ENCODE measurements at regions not wholly inside any gene's neighbourhood (a gene's known extent, or its start where the extent isn't known, plus 50 kb on each side); places are given as distances from the start of the nearest gene placed in this dataset.

DNA sequence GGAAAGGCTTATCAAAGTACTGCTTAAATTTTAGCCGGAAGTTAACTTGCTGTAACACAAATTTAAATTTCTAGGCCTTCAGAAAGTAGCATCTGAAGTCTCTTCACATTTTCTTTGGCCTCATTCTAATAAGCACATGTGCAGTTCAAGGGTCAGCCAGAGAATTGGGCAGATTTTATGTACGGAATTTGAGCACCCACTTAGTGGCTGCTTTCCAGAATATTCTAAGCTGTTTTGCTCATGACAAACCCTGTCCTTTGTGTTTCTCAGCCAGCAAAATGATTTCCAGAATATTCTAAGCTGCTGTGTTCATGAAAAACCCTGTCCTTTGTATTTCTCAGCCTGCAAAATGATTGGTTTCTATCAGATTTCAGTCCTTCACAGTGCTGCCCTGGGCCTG is 225.0 kb upstream of the DOK6 start:
- TF ChIP-seq, protein P1, sequence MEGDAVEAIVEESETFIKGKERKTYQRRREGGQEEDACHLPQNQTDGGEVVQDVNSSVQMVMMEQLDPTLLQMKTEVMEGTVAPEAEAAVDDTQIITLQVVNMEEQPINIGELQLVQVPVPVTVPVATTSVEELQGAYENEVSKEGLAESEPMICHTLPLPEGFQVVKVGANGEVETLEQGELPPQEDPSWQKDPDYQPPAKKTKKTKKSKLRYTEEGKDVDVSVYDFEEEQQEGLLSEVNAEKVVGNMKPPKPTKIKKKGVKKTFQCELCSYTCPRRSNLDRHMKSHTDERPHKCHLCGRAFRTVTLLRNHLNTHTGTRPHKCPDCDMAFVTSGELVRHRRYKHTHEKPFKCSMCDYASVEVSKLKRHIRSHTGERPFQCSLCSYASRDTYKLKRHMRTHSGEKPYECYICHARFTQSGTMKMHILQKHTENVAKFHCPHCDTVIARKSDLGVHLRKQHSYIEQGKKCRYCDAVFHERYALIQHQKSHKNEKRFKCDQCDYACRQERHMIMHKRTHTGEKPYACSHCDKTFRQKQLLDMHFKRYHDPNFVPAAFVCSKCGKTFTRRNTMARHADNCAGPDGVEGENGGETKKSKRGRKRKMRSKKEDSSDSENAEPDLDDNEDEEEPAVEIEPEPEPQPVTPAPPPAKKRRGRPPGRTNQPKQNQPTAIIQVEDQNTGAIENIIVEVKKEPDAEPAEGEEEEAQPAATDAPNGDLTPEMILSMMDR (IDR thresholded peaks at IDR 0.05; ENCODE audit: control insufficient read depth, extremely low read depth, insufficient read depth), result no peak
- no peak for DNase-seq (ENCODE audit: low read depth)
- H3K4me3 ChIP-seq (ENCODE audit: low read depth, low read length), result no peak overlapping the region

DNA sequence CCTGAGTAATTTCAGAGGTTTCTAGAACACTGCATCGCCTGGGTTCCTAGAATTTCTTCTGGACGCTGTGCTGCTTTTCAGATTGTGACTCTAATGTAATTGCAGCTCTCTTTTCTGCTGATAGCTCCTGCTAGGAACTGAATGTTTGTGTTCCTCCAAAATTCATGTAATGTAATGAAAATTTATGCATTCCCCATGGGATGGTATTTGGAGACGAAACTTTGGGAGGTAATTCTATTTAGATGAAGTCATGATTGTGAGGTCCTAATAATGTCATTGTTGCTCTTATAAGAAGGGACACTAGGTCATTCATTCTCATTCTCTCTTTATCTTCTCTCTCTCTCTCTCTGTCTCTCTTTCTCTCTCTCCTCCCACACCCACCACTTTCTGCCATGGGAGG is 223.9 kb upstream of the DOK6 start:
- H3K4me3 ChIP-seq (ENCODE audit: low read depth, low read length), result no peak overlapping the region
- DNase-seq (ENCODE audit: low read depth), result no peak
- TF ChIP-seq, protein P1 (IDR thresholded peaks at IDR 0.05; ENCODE audit: control insufficient read depth, extremely low read depth, insufficient read depth), result no peak

DNA sequence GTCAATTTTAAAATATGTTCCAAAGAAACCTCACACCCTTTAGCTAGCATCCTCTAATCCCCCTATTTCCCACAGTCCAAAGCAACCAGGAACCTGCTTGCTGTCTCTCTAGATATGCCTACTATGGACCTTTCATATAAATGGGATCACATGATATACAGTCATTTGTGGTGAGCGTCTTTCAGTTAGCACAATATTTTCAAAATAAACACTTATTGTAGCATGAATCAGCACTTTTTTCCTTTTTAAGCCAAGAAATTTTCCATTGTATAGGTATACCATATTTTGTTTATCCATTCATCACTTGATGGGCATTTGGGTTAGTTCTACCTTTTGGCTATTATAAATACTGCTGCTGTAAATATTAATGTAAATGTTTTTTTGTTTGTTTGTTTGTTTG is 223.0 kb upstream of the DOK6 start:
- no peak for DNase-seq (ENCODE audit: low read depth)
- TF ChIP-seq, protein P1 (IDR thresholded peaks at IDR 0.05; ENCODE audit: control insufficient read depth, extremely low read depth, insufficient read depth), result no peak
- no peak overlapping the region for H3K4me3 ChIP-seq (ENCODE audit: low read depth, low read length)

DNA sequence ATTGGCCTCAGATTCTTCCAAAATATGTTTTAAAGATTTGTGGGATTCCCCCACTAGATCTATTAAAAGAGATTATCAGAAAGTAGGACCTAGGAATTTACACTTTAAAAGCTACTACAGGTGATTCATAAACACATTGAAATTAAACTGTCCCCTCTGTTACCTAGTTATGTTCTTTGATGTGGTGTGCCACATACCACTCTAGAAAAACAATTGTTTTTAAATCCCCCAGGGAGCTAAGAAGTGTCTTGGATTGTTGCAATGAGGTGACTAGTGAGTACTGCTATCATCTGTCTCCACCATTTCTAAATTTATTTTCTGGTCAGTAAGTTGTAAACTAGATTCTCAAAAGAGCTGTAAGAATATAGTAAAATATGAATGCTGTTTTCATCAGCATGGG is 214.5 kb upstream of the DOK6 start:
- H3K4me3 ChIP-seq (ENCODE audit: low read depth, low read length), result no peak overlapping the region
- TF ChIP-seq, protein P1 (IDR thresholded peaks at IDR 0.05; ENCODE audit: control insufficient read depth, extremely low read depth, insufficient read depth), result no peak
- no peak for DNase-seq (ENCODE audit: low read depth)

- H3K4me3 ChIP-seq (ENCODE audit: low read depth, low read length), result no peak overlapping the region
- DNase-seq (ENCODE audit: low read depth), result no peak
- TF ChIP-seq, protein P1 (IDR thresholded peaks at IDR 0.05; ENCODE audit: control insufficient read depth, extremely low read depth, insufficient read depth), result no peak
Measured at GRCh38 chr18:69196336-69196735, 204.4 kb upstream of the DOK6 start.

GRCh38 chr18:69205925-69206324 is 194.8 kb upstream of the DOK6 start:
- TF ChIP-seq, protein P1 (IDR thresholded peaks at IDR 0.05; ENCODE audit: control insufficient read depth, extremely low read depth, insufficient read depth), result no peak
- DNase-seq (ENCODE audit: low read depth), result no peak
- H3K4me3 ChIP-seq (ENCODE audit: low read depth, low read length), result no peak overlapping the region

- no peak for DNase-seq (ENCODE audit: low read depth)
- H3K4me3 ChIP-seq (ENCODE audit: low read depth, low read length), result no peak overlapping the region
- TF ChIP-seq, protein P1 (IDR thresholded peaks at IDR 0.05; ENCODE audit: control insufficient read depth, extremely low read depth, insufficient read depth), result no peak
Measured at GRCh38 chr18:69208545-69208944, 192.1 kb upstream of the DOK6 start.
